Ovary (tissue), 3 donors: ENCODE measurements at regions not wholly inside any gene's neighbourhood (a gene's known extent, or its start where the extent isn't known, plus 50 kb on each side); places are given as distances from the start of the nearest gene placed in this dataset.

Experiments used
- EP300 ChIP-seq: sonication (generic); formaldehyde crosslinking; IDR thresholded peaks from one replicate; pipeline ENCODE4 v1.6.1; 2017; ENCODE audit warnings: antibody characterized with exemption
- POLR2A ChIP-seq: fragments of 450-650 bp; IDR thresholded peaks from one replicate; pipeline ENCODE4 v1.6.1; 2017; ENCODE audit warnings: antibody characterized with exemption, mild to moderate bottlenecking, moderate library complexity
- TF ChIP-seq, protein P1 (sequence below), 3 donors: fragments of 450-650 bp in 2 of 3; fragments of 200-600 bp in 1 of 3; IDR thresholded peaks; one replicate each; pipeline versions ENCODE4 v1.5.1 to v1.8.0; 2016 to 2022; ENCODE audit warnings: antibody characterized with exemption in 3 of 3, mild to moderate bottlenecking in 1 of 3
- donor health status: DM: no; HTN: no; CAD: no.

DNA sequence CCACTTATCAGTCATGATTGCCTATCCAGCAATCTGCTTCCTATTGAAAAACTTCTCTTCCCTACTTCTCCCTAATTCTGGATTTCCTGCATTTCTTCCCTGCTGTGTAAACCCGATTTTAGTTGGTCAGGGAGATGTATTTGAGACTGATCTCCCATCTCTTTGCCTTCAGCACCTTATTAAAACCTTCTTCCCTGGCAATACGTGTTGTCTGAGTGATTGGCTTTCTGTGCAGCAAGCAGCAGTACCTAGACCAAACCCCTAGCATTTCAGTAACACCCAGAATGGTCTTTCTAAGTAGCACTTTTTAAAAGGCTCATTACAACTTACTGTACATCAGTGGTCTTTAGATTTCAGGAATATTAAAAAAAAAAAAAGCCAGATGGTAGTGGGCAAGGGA lies 99.1 kb upstream of the PDE10A start:
- TF ChIP-seq, protein P1, sequence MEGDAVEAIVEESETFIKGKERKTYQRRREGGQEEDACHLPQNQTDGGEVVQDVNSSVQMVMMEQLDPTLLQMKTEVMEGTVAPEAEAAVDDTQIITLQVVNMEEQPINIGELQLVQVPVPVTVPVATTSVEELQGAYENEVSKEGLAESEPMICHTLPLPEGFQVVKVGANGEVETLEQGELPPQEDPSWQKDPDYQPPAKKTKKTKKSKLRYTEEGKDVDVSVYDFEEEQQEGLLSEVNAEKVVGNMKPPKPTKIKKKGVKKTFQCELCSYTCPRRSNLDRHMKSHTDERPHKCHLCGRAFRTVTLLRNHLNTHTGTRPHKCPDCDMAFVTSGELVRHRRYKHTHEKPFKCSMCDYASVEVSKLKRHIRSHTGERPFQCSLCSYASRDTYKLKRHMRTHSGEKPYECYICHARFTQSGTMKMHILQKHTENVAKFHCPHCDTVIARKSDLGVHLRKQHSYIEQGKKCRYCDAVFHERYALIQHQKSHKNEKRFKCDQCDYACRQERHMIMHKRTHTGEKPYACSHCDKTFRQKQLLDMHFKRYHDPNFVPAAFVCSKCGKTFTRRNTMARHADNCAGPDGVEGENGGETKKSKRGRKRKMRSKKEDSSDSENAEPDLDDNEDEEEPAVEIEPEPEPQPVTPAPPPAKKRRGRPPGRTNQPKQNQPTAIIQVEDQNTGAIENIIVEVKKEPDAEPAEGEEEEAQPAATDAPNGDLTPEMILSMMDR (IDR thresholded peaks at IDR 0.05) = no peak
- TF ChIP-seq EP300 (no peak), POLR2A (no peak)
